ENCODE measurements at regions not wholly inside any gene's neighbourhood (a gene's known extent, or its start where the extent isn't known, plus 50 kb on each side); places are given as distances from the start of the nearest gene placed in this dataset.

DNA sequence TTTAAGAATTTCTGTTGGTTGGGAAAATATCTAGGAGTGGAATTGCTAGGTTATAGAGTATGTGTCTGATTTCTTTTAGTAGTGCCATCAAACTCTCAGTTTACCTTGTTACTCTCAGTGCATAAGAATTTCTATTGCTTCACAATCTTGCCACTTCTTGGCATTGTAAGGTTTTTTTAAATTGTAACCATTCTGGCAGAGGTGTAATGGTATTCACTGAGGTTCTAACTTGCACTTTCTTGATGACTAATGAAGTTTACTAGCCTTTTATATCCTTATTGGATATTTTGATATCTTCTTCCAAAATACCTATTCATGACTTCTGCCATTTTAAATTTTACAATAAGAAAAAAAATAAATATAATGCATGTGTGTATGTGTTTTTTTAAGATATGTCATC is 478.0 kb downstream of the NAV3 start:
- no peaks in the 10 kb centered on the region for H3K36me3 ChIP-seq (ENCODE audit: insufficient read depth, low read depth, low read length)
- H3K4me1 ChIP-seq (ENCODE audit: insufficient read depth, low read length) = no peaks in the 10 kb centered on the region
- H3K27ac ChIP-seq (ENCODE audit: low read length) = no peak overlapping the region
- 0 out of 2 replicates have a peak, but pooled peaks cover 6% of the 10 kb centered on the region for H3K9me3 ChIP-seq (ENCODE audit: insufficient read depth, low read depth, low read length)
- H3K4me3 ChIP-seq (ENCODE audit: low read length) = no peak overlapping the region
- no peak overlapping the region for H3K9ac ChIP-seq (ENCODE audit: low read depth, low read length)
- H3K27me3 ChIP-seq (ENCODE audit: insufficient read depth, low read length) = no peaks in the 10 kb centered on the region

- Histone ChIP-seq H3K36me3 (ENCODE audit: insufficient read depth, low read depth, low read length) (no peaks in the 10 kb centered on the region), H3K9ac (ENCODE audit: low read depth, low read length) (no peak overlapping the region), H3K4me1 (ENCODE audit: insufficient read depth, low read length) (peaks cover 11% of the 10 kb centered on the region; the same call in 1 of the 2 replicates), H3K27me3 (ENCODE audit: insufficient read depth, low read length) (no peaks in the 10 kb centered on the region), H3K9me3 (ENCODE audit: insufficient read depth, low read depth, low read length) (no peaks in the 10 kb centered on the region), H3K4me3 (ENCODE audit: low read length) (no peak overlapping the region), H3K27ac (ENCODE audit: low read length) (no peak overlapping the region)
Measured at GRCh38 chr12:78315028-78315427, 484.3 kb downstream of the NAV3 start.

GRCh38 chr12:78316136-78316535 is 485.4 kb downstream of the NAV3 start:
- Histone ChIP-seq H3K9ac (ENCODE audit: low read depth, low read length) (no peak overlapping the region), H3K4me3 (ENCODE audit: low read length) (no peak overlapping the region), H3K4me1 (ENCODE audit: insufficient read depth, low read length) (peaks cover 11% of the 10 kb centered on the region; the same call in 1 of the 2 replicates), H3K36me3 (ENCODE audit: insufficient read depth, low read depth, low read length) (no peaks in the 10 kb centered on the region), H3K27ac (ENCODE audit: low read length) (no peak overlapping the region), H3K27me3 (ENCODE audit: insufficient read depth, low read length) (no peaks in the 10 kb centered on the region), H3K9me3 (ENCODE audit: insufficient read depth, low read depth, low read length) (no peaks in the 10 kb centered on the region)

GRCh38 chr12:78316631-78317468 is 486.2 kb downstream of the NAV3 start:
- Histone ChIP-seq H3K9ac (ENCODE audit: low read depth, low read length) (no peak overlapping the region), H3K36me3 (ENCODE audit: insufficient read depth, low read depth, low read length) (no peaks in the 10 kb centered on the region), H3K9me3 (ENCODE audit: insufficient read depth, low read depth, low read length) (no peaks in the 10 kb centered on the region), H3K27ac (ENCODE audit: low read length) (no peak overlapping the region), H3K4me1 (ENCODE audit: insufficient read depth, low read length) (peaks cover 11% of the 10 kb centered on the region; the same call in 1 of the 2 replicates), H3K4me3 (ENCODE audit: low read length) (no peak overlapping the region), H3K27me3 (ENCODE audit: insufficient read depth, low read length) (no peaks in the 10 kb centered on the region)

GRCh38 chr12:78321696-78322095 is 491.0 kb downstream of the NAV3 start:
- Histone ChIP-seq H3K27me3 (ENCODE audit: insufficient read depth, low read length) (no peaks in the 10 kb centered on the region), H3K4me3 (ENCODE audit: low read length) (no peak overlapping the region), H3K9ac (ENCODE audit: low read depth, low read length) (no peak overlapping the region), H3K36me3 (ENCODE audit: insufficient read depth, low read depth, low read length) (no peaks in the 10 kb centered on the region), H3K27ac (ENCODE audit: low read length) (no peak overlapping the region), H3K4me1 (ENCODE audit: insufficient read depth, low read length) (peaks cover 4% of the 10 kb centered on the region; the same call in 1 of the 2 replicates), H3K9me3 (ENCODE audit: insufficient read depth, low read depth, low read length) (no peaks in the 10 kb centered on the region)

GRCh38 chr12:78323226-78323625 is 492.5 kb downstream of the NAV3 start:
- no peaks in the 10 kb centered on the region for H3K9me3 ChIP-seq (ENCODE audit: insufficient read depth, low read depth, low read length)
- no peaks in the 10 kb centered on the region for H3K36me3 ChIP-seq (ENCODE audit: insufficient read depth, low read depth, low read length)
- H3K4me3 ChIP-seq (ENCODE audit: low read length) = no peak overlapping the region
- no peak overlapping the region for H3K27ac ChIP-seq (ENCODE audit: low read length)
- no peak overlapping the region for H3K9ac ChIP-seq (ENCODE audit: low read depth, low read length)
- H3K27me3 ChIP-seq (ENCODE audit: insufficient read depth, low read length) = no peaks in the 10 kb centered on the region
- H3K4me1 ChIP-seq (ENCODE audit: insufficient read depth, low read length) = no peaks in the 10 kb centered on the region

GRCh38 chr12:78324234-78324633 is 493.5 kb downstream of the NAV3 start:
- Histone ChIP-seq H3K27me3 (ENCODE audit: insufficient read depth, low read length) (no peaks in the 10 kb centered on the region), H3K27ac (ENCODE audit: low read length) (no peak overlapping the region), H3K9ac (ENCODE audit: low read depth, low read length) (no peak overlapping the region), H3K9me3 (ENCODE audit: insufficient read depth, low read depth, low read length) (no peaks in the 10 kb centered on the region), H3K36me3 (ENCODE audit: insufficient read depth, low read depth, low read length) (no peaks in the 10 kb centered on the region), H3K4me1 (ENCODE audit: insufficient read depth, low read length) (no peaks in the 10 kb centered on the region), H3K4me3 (ENCODE audit: low read length) (no peak overlapping the region)

DNA sequence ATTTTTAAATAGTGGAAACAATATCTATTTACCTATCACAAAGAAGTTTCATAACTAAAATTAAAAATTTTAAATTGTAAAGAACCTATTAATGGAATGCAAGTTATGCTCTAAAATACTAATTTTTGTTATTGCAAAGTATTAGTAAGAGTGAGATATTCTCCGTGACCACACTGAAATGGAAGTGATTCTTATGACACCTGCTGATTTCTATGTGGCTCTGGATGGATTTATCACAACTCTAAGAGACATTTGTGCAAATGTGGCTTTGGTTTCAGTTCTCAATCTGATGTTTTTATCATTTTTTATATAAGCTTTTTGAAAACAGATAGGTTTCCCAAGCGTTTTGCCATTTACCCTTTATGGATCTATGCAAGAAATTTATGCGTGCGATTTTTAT is 497.8 kb downstream of the NAV3 start:
- Histone ChIP-seq H3K4me3 (ENCODE audit: low read length) (no peak overlapping the region), H3K27me3 (ENCODE audit: insufficient read depth, low read length) (no peaks in the 10 kb centered on the region), H3K9ac (ENCODE audit: low read depth, low read length) (no peak overlapping the region), H3K9me3 (ENCODE audit: insufficient read depth, low read depth, low read length) (no peaks in the 10 kb centered on the region), H3K27ac (ENCODE audit: low read length) (no peak overlapping the region), H3K4me1 (ENCODE audit: insufficient read depth, low read length) (no peaks in the 10 kb centered on the region), H3K36me3 (ENCODE audit: insufficient read depth, low read depth, low read length) (no peaks in the 10 kb centered on the region)

- Histone ChIP-seq H3K4me1 (ENCODE audit: insufficient read depth, low read length) (no peaks in the 10 kb centered on the region), H3K27ac (ENCODE audit: low read length) (no peak overlapping the region), H3K36me3 (ENCODE audit: insufficient read depth, low read depth, low read length) (no peaks in the 10 kb centered on the region), H3K9ac (ENCODE audit: low read depth, low read length) (no peak overlapping the region), H3K4me3 (ENCODE audit: low read length) (no peak overlapping the region), H3K27me3 (ENCODE audit: insufficient read depth, low read length) (no peaks in the 10 kb centered on the region), H3K9me3 (ENCODE audit: insufficient read depth, low read depth, low read length) (no peaks in the 10 kb centered on the region)
Measured at GRCh38 chr12:78330131-78330530, 499.4 kb downstream of the NAV3 start.

- Histone ChIP-seq H3K27me3 (ENCODE audit: insufficient read depth, low read length) (no peaks in the 10 kb centered on the region), H3K9me3 (ENCODE audit: insufficient read depth, low read depth, low read length) (no peaks in the 10 kb centered on the region), H3K27ac (ENCODE audit: low read length) (no peak overlapping the region), H3K4me1 (ENCODE audit: insufficient read depth, low read length) (no peaks in the 10 kb centered on the region), H3K4me3 (ENCODE audit: low read length) (no peak overlapping the region), H3K36me3 (ENCODE audit: insufficient read depth, low read depth, low read length) (no peaks in the 10 kb centered on the region), H3K9ac (ENCODE audit: low read depth, low read length) (no peak overlapping the region)
Measured at GRCh38 chr12:78331181-78331580, 500.5 kb downstream of the NAV3 start.

GRCh38 chr12:78331753-78332152 is 501.1 kb downstream of the NAV3 start:
- Histone ChIP-seq H3K27ac (ENCODE audit: low read length) (no peak overlapping the region), H3K4me3 (ENCODE audit: low read length) (no peak overlapping the region), H3K4me1 (ENCODE audit: insufficient read depth, low read length) (no peaks in the 10 kb centered on the region), H3K27me3 (ENCODE audit: insufficient read depth, low read length) (no peaks in the 10 kb centered on the region), H3K36me3 (ENCODE audit: insufficient read depth, low read depth, low read length) (no peaks in the 10 kb centered on the region), H3K9me3 (ENCODE audit: insufficient read depth, low read depth, low read length) (no peaks in the 10 kb centered on the region), H3K9ac (ENCODE audit: low read depth, low read length) (no peak overlapping the region)

- Histone ChIP-seq H3K27me3 (ENCODE audit: insufficient read depth, low read length) (no peaks in the 10 kb centered on the region), H3K4me3 (ENCODE audit: low read length) (no peak overlapping the region), H3K9ac (ENCODE audit: low read depth, low read length) (no peak overlapping the region), H3K36me3 (ENCODE audit: insufficient read depth, low read depth, low read length) (no peaks in the 10 kb centered on the region), H3K27ac (ENCODE audit: low read length) (no peak overlapping the region), H3K4me1 (ENCODE audit: insufficient read depth, low read length) (no peaks in the 10 kb centered on the region), H3K9me3 (ENCODE audit: insufficient read depth, low read depth, low read length) (no peaks in the 10 kb centered on the region)
Measured at GRCh38 chr12:78338054-78338785, 507.5 kb downstream of the NAV3 start.
